Keratinocyte (primary cell): ENCODE measurements at regions not wholly inside any gene's neighbourhood (a gene's known extent, or its start where the extent isn't known, plus 50 kb on each side); places are given as distances from the start of the nearest gene placed in this dataset.

Experiments used
- DNase-seq: peaks from one replicate; pipeline ENCODE4 v3.0.0-alpha.2; 2011; ENCODE audit warnings: low read depth, missing footprints, low spot score
- FAIRE-seq: peaks from 2 replicates; lab custom pipeline; 2011; peaks lifted over from hg19 to GRCh38; lab: Jason Lieb, UNC
- H2AFZ ChIP-seq: 2 replicates; pipeline ENCODE4 v1.6.0; 2012; ENCODE audit warnings: low read length, control low read depth, inconsistent platforms; ENCODE audit not compliant: control insufficient read depth
- H3K27ac ChIP-seq: 2 replicates; pipeline ENCODE4 v1.5.1; 2011; ENCODE audit warnings: low read length; ENCODE audit not compliant: control insufficient read depth, insufficient read depth
- H3K27me3 ChIP-seq: 3 replicates; pipeline ENCODE4 v1.6.0; 2011; ENCODE audit warnings: low read length; ENCODE audit not compliant: control insufficient read depth, insufficient read depth; ENCODE audit errors: extremely low read depth
- H3K36me3 ChIP-seq, 2 experiments: 2 replicates in 1 of 2; 3 replicates in 1 of 2; pipeline ENCODE4 v1.5.1; 2011; ENCODE audit warnings: low read length in 2 of 2, mild to moderate bottlenecking in 1 of 2; ENCODE audit not compliant: control insufficient read depth in 2 of 2, insufficient read depth in 2 of 2; ENCODE audit errors: extremely low read depth in 1 of 2
- H3K4me1 ChIP-seq: 3 replicates; pipeline ENCODE4 v1.5.1; 2011; ENCODE audit warnings: low read length; ENCODE audit not compliant: control insufficient read depth, insufficient read depth; ENCODE audit errors: extremely low read depth
- H3K4me2 ChIP-seq: 3 replicates; pipeline ENCODE4 v1.6.0; 2011; ENCODE audit warnings: low read depth, low read length; ENCODE audit not compliant: control insufficient read depth, insufficient read depth; ENCODE audit errors: extremely low read depth
- H3K4me3 ChIP-seq, 3 experiments: fragments of 200-600 bp in 1 of 3; sonication (generic) in 1 of 3; 2 replicates in 2 of 3; 3 replicates in 1 of 3; pipeline ENCODE4 v1.5.1; 2011 to 2016; ENCODE audit warnings: low read length in 3 of 3, mild to moderate bottlenecking in 3 of 3, control low read depth in 2 of 3, inconsistent platforms in 1 of 3, low read depth in 1 of 3, mixed read lengths in 1 of 3, mixed run types in 1 of 3, moderate library complexity in 1 of 3; ENCODE audit not compliant: control insufficient read depth in 2 of 3, insufficient read depth in 2 of 3; ENCODE audit errors: extremely low read depth in 1 of 3
- H3K79me2 ChIP-seq: 2 replicates; pipeline ENCODE4 v1.6.0; 2012; ENCODE audit warnings: low read length; ENCODE audit not compliant: control insufficient read depth, insufficient read depth
- H3K9ac ChIP-seq: 3 replicates; pipeline ENCODE4 v1.6.0; 2011; ENCODE audit warnings: low read length; ENCODE audit not compliant: control insufficient read depth, insufficient read depth; ENCODE audit errors: extremely low read depth
- H3K9me1 ChIP-seq: 3 replicates; pipeline ENCODE4 v1.6.0; 2011; ENCODE audit warnings: low read length; ENCODE audit not compliant: control insufficient read depth, insufficient read depth; ENCODE audit errors: extremely low read depth
- H3K9me3 ChIP-seq: 2 replicates; pipeline ENCODE4 v1.5.1; 2012; ENCODE audit warnings: low read depth, low read length; ENCODE audit not compliant: control insufficient read depth
- H4K20me1 ChIP-seq: 3 replicates; pipeline ENCODE4 v1.6.0; 2011; ENCODE audit warnings: low read length; ENCODE audit not compliant: control insufficient read depth, insufficient read depth; ENCODE audit errors: extremely low read depth
- CTCF ChIP-seq, 3 experiments: IDR thresholded peaks in 1 of 3; conservative IDR thresholded peaks in 1 of 3; optimal IDR thresholded peaks in 1 of 3; 2 replicates in 2 of 3; 3 replicates in 1 of 3; pipeline versions ENCODE3 to v1.5.1; 2011; ENCODE audit warnings: low read length in 3 of 3, mild to moderate bottlenecking in 3 of 3, moderate library complexity in 2 of 3, control low read depth in 1 of 3, inconsistent platforms in 1 of 3; ENCODE audit not compliant: insufficient read depth in 2 of 3; ENCODE audit errors: extremely low read depth in 1 of 3
- EZH2 ChIP-seq: IDR thresholded peaks from one replicate; pipeline ENCODE4 v1.6.1; 2012; ENCODE audit warnings: inconsistent platforms, mild to moderate bottlenecking, low read length, moderate library complexity
- dilution Hi-C: fragments of 300-500 bp; cut with MboI; formaldehyde crosslinking; loops from one replicate; pipeline ENCODE4 v1.7.0; 2020; ENCODE audit warnings: low sequenced_read_pairs; ENCODE audit not compliant: extremely low pct_ligation_motif_present

GRCh38 chr1:194151056-194151455 is 964.6 kb upstream of the B3GALT2 start:
- H3K9me3 ChIP-seq, result no peaks in the 10 kb centered on the region
- no peak overlapping the region for H3K4me2 ChIP-seq
- no peaks in the 10 kb centered on the region for H3K36me3 ChIP-seq
- H3K9ac ChIP-seq, result no peak overlapping the region
- dilution Hi-C loops, result no loop called here
- no peaks in the 10 kb centered on the region for H4K20me1 ChIP-seq
- no peaks in the 10 kb centered on the region for H3K79me2 ChIP-seq
- H3K27ac ChIP-seq, result no peak overlapping the region
- no peaks in the 10 kb centered on the region for H3K9me1 ChIP-seq
- H3K4me3 ChIP-seq, result no peak overlapping the region
- TF ChIP-seq CTCF (optimal IDR thresholded peaks at IDR 0.05 in 1 of 3, IDR thresholded peaks at IDR 0.05 in 1 of 3, conservative IDR thresholded peaks at IDR 0.05 in 1 of 3; ENCODE audit: extremely low read depth in 1 of 3, insufficient read depth in 2 of 3, low read length in 3 of 3) (no peak), EZH2 (no peak)
- no peaks in the 10 kb centered on the region for H3K27me3 ChIP-seq
- no peak overlapping the region for H2AFZ ChIP-seq
- FAIRE-seq, result no peak
- H3K4me1 ChIP-seq, result no peaks in the 10 kb centered on the region
- DNase-seq, result no peak

GRCh38 chr1:194150242-194150641 is 963.8 kb upstream of the B3GALT2 start:
- no peaks in the 10 kb centered on the region for H3K36me3 ChIP-seq
- no peak overlapping the region for H3K4me3 ChIP-seq
- H3K27ac ChIP-seq, result no peak overlapping the region
- no peaks in the 10 kb centered on the region for H3K9me3 ChIP-seq
- no peaks in the 10 kb centered on the region for H3K27me3 ChIP-seq
- DNase-seq, result no peak
- no peak for FAIRE-seq
- H2AFZ ChIP-seq, result no peak overlapping the region
- no peaks in the 10 kb centered on the region for H4K20me1 ChIP-seq
- TF ChIP-seq EZH2 (no peak), CTCF (optimal IDR thresholded peaks at IDR 0.05 in 1 of 3, IDR thresholded peaks at IDR 0.05 in 1 of 3, conservative IDR thresholded peaks at IDR 0.05 in 1 of 3; ENCODE audit: extremely low read depth in 1 of 3, insufficient read depth in 2 of 3, low read length in 3 of 3) (no peak)
- H3K4me2 ChIP-seq, result no peak overlapping the region
- no peaks in the 10 kb centered on the region for H3K9me1 ChIP-seq
- H3K4me1 ChIP-seq, result no peaks in the 10 kb centered on the region
- dilution Hi-C loops, result no loop called here
- H3K9ac ChIP-seq, result no peak overlapping the region
- no peaks in the 10 kb centered on the region for H3K79me2 ChIP-seq
